ENCODE measurements at regions not wholly inside any gene's neighbourhood (a gene's known extent, or its start where the extent isn't known, plus 50 kb on each side); places are given as distances from the start of the nearest gene placed in this dataset.

DNA sequence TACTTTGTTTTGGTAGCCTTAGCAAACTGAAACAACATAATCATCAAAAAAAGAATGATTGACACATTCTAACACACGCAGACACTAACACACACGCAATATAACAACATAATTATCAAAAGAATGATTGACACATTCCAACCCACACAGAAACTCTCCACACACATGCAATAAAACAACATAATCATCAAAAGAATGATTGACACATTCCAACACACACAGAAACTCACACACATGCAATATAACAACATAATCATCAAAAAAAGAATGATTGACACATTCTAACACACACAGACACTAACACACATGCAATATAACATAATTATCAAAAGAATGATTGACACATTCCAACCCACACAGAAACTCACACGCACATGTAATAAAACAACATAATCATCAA, 172.4 kb downstream of the THBS2 start:
- Histone ChIP-seq H3K79me2 (ENCODE audit: insufficient read depth, low read depth) (no peaks in the 10 kb centered on the region), H3K4me2 (no peak overlapping the region), H3K36me3 (ENCODE audit: insufficient read depth) (no peaks in the 10 kb centered on the region), H3K4me1 (ENCODE audit: low read depth, poor library complexity, severe bottlenecking) (no peaks in the 10 kb centered on the region), H3K4me3 (IDR thresholded peaks at IDR 0.05; ENCODE audit: insufficient read depth, low read depth, low read length) (no peak overlapping the region), H4K20me1 (ENCODE audit: insufficient read depth) (no peaks in the 10 kb centered on the region), H2AFZ (ENCODE audit: low read depth) (no peak overlapping the region), H3K27ac (no peak overlapping the region), H3K9ac (no peak overlapping the region), H3K27me3 (ENCODE audit: insufficient read depth, low read depth) (no peaks in the 10 kb centered on the region)
- TF ChIP-seq, protein P1, sequence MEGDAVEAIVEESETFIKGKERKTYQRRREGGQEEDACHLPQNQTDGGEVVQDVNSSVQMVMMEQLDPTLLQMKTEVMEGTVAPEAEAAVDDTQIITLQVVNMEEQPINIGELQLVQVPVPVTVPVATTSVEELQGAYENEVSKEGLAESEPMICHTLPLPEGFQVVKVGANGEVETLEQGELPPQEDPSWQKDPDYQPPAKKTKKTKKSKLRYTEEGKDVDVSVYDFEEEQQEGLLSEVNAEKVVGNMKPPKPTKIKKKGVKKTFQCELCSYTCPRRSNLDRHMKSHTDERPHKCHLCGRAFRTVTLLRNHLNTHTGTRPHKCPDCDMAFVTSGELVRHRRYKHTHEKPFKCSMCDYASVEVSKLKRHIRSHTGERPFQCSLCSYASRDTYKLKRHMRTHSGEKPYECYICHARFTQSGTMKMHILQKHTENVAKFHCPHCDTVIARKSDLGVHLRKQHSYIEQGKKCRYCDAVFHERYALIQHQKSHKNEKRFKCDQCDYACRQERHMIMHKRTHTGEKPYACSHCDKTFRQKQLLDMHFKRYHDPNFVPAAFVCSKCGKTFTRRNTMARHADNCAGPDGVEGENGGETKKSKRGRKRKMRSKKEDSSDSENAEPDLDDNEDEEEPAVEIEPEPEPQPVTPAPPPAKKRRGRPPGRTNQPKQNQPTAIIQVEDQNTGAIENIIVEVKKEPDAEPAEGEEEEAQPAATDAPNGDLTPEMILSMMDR (conservative IDR thresholded peaks at IDR 0.05; ENCODE audit: low read depth, low read length): no peak

DNA sequence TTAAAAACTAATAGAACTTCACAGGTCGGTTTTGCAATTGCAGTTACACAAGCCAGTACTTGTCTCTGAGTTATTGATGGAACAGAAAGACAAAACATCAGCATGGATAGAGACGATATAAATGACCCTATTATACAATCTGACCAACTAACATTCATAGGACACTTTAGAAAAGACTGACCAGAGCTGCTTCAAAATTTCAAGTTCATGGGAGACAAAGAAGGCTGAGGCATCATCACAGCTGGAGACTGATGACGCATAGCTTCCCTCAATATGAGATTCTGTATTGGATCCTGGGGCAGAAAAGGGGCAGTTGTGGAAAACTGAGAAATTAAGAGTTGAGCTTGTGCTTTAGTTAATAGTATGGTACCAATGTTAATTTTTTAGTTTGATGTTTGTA, 174.0 kb downstream of the THBS2 start:
- Histone ChIP-seq H3K9ac (no peak overlapping the region), H2AFZ (ENCODE audit: low read depth) (no peak overlapping the region), H3K27ac (no peak overlapping the region), H3K27me3 (ENCODE audit: insufficient read depth, low read depth) (no peaks in the 10 kb centered on the region), H3K4me2 (no peak overlapping the region), H3K4me1 (ENCODE audit: low read depth, poor library complexity, severe bottlenecking) (no peaks in the 10 kb centered on the region), H3K79me2 (ENCODE audit: insufficient read depth, low read depth) (no peaks in the 10 kb centered on the region), H3K36me3 (ENCODE audit: insufficient read depth) (no peaks in the 10 kb centered on the region), H4K20me1 (ENCODE audit: insufficient read depth) (no peaks in the 10 kb centered on the region), H3K4me3 (IDR thresholded peaks at IDR 0.05; ENCODE audit: insufficient read depth, low read depth, low read length) (no peak overlapping the region)
- TF ChIP-seq, protein P1 (conservative IDR thresholded peaks at IDR 0.05; ENCODE audit: low read depth, low read length): no peak

DNA sequence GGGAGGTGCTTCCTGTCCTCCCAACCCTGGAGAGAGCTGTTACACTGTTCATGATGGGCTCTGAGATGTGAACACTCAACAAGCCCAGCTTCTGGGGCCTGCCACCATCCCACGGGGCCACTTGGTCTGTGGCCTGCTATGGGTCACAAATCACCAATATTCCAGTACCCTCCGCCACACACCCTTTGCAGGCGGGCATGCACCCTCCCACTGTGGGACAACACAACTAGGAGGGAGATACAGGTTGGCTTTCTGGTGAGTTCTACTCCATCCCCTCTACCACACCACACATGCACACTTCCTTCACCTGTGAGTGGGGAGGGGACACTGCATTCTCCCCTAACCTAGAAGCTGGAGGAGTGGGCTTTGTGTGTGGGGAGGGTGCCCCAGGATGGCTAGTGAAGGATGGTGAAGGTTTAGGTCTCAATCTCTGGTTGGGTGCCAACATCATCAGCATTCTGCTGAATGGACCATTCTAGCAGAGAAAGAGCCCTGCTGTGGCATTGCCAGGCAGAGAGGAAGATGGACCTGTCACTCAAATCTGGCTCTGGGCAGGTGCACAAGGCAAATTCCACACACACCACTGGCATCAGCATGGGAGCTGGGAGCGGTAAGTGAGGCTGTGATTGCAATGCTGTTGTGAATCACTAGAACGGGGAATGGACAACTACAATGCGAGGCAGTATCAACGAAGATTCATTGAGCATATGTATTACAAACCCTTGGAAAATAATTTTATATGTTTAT, 175.1 kb downstream of the THBS2 start:
- Histone ChIP-seq H3K79me2 (ENCODE audit: insufficient read depth, low read depth) (no peaks in the 10 kb centered on the region), H3K9ac (no peak overlapping the region), H3K4me3 (IDR thresholded peaks at IDR 0.05; ENCODE audit: insufficient read depth, low read depth, low read length) (no peak overlapping the region), H3K27me3 (ENCODE audit: insufficient read depth, low read depth) (no peaks in the 10 kb centered on the region), H4K20me1 (ENCODE audit: insufficient read depth) (no peaks in the 10 kb centered on the region), H2AFZ (ENCODE audit: low read depth) (no peak overlapping the region), H3K4me1 (ENCODE audit: low read depth, poor library complexity, severe bottlenecking) (no peaks in the 10 kb centered on the region), H3K4me2 (no peak overlapping the region), H3K27ac (no peak overlapping the region), H3K36me3 (ENCODE audit: insufficient read depth) (no peaks in the 10 kb centered on the region)
- TF ChIP-seq, protein P1 (conservative IDR thresholded peaks at IDR 0.05; ENCODE audit: low read depth, low read length): no peak

DNA sequence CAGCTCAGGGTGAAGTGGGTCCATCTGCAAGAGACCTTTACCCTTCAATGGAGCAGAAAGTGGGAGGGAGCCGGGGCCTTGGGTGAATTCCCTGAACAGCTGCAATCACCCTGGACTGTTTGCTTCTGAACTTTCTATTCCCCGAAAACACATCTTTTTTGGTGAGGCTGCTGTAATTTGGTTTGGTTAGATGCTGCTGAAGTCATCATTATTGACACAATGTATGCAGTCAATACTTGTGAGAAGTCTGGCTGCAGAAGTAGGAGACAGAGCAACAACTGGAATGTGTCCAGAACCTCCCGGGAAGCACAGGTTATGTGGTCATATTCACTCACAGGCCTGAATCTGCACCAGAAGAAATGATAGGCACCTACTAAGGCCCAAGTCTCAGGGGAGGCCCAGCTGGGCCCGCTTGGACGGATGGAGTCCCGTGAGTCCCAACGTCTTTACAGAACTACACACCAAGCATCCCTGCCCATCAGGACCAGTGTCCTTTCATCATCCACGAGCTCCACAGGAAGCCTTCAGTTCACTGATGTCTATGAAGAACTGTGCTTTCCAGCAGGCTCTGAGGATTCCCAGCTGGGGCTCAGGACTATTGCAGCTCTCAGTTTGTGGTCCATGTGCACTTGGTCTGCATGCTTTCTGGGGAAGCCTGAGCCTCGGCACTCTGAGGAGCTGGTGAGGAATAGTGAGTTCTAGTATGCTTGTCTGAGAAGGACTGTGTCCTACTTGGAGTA, 177.6 kb downstream of the THBS2 start:
- no peaks in the 10 kb centered on the region for H3K79me2 ChIP-seq (ENCODE audit: insufficient read depth, low read depth)
- H3K4me3 ChIP-seq (IDR thresholded peaks at IDR 0.05; ENCODE audit: insufficient read depth, low read depth, low read length): no peak overlapping the region
- TF ChIP-seq, protein P1 (conservative IDR thresholded peaks at IDR 0.05; ENCODE audit: low read depth, low read length): no peak
- H2AFZ ChIP-seq (ENCODE audit: low read depth): no peak overlapping the region
- no peaks in the 10 kb centered on the region for H3K36me3 ChIP-seq (ENCODE audit: insufficient read depth)
- H3K9ac ChIP-seq: no peak overlapping the region
- no peak overlapping the region for H3K4me2 ChIP-seq
- no peaks in the 10 kb centered on the region for H4K20me1 ChIP-seq (ENCODE audit: insufficient read depth)
- no peaks in the 10 kb centered on the region for H3K27me3 ChIP-seq (ENCODE audit: insufficient read depth, low read depth)
- H3K27ac ChIP-seq: no peak overlapping the region
- H3K4me1 ChIP-seq (ENCODE audit: low read depth, poor library complexity, severe bottlenecking): no peaks in the 10 kb centered on the region
